T follicular helper cell (primary cell): ENCODE measurements at regions not wholly inside any gene's neighbourhood (a gene's known extent, or its start where the extent isn't known, plus 50 kb on each side); places are given as distances from the start of the nearest gene placed in this dataset.

Source experiments
- DNase-seq: peaks from one replicate; pipeline ENCODE4 v3.0.0-alpha.2; 2020; ENCODE audit warnings: low read depth

GRCh38 chr6:164294047-164294784 lies 879.7 kb downstream of the QKI start:
- DNase-seq, result no peak

- DNase-seq, result no peak
Measured at GRCh38 chr6:164291224-164291623, 876.7 kb downstream of the QKI start.

DNA sequence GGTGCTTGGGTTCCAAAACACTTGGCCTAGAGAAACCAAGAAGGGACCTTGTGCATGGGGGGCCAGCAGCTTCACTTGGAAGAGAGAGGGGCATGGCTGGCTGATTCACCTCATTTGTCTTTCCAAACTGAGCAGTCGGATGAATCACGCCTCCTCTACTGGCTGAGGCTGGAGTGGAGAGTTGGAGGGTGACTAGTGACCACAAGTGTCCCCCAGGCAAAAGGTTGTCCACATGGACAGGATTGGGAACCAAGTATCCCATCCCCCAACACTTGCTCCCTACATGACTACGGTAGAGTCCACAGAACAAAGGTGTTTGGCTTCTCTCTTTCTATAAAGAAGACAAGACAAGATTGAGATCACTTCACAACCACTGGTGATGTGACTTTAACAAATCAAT lies 875.6 kb downstream of the QKI start:
- no peak for DNase-seq

GRCh38 chr6:164286011-164286410 lies 871.5 kb downstream of the QKI start:
- DNase-seq, result no peak

GRCh38 chr6:164283574-164283973 lies 869.1 kb downstream of the QKI start:
- no peak for DNase-seq

- no peak for DNase-seq
Measured at GRCh38 chr6:164276211-164276610, 861.7 kb downstream of the QKI start.

DNA sequence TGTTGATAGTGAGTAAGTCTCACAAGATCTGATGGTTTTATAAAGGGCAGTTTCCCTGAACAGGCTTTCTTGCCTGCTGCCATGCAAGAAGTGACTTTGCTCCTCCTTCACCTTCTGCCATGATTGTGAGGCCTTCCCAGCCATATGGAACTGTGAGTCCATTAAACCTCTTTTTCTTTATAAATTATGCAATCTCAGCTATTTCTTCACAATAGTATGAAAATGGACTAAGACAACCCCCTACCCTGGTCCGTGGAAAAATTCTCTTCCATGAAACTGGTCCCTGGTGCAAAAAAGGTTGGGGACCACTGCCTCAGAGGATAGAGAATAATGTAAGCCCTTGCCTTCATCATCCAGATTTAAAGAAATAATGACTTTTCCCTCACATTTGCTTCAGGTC lies 861.3 kb downstream of the QKI start:
- no peak for DNase-seq

DNA sequence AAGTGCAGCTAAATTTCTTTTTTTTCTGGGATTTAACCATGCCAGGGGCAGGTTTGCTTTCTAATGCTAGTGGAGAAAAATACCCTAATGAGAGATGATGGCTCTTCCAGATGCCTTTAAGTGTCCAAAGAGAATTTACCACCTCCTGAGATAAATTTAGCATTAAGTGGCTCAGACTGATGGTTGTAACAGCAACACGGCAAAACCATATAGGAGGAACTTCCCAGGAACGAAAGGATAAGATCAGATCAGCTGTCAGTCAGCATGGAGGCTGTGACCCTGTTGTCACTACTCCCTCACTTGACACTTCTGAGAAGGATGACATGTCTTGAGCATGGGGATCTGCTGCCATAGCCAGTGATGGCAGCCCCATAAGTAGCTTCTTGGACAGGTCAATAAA lies 860.0 kb downstream of the QKI start:
- no peak for DNase-seq

DNA sequence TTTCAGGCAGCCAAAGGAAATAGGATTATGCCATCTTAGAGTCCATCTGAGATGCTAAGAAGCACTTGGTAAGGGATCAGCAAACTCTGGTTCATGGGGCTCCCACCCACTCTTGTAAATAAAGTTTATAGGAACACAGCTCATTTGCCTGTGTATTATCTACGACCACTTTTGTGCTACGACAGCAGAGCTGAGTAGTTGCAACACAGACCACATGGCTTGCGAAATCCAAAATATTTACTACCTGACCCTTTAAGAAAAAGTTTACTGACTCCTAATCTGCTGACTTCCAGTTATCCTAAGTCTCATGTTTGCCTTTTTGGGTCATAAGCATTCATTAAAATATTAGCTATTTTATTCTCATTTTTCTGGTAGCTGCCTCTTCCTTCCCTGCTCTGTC lies 859.0 kb downstream of the QKI start:
- DNase-seq, result no peak

- no peak for DNase-seq
Measured at GRCh38 chr6:164266851-164267250, 852.3 kb downstream of the QKI start.

DNA sequence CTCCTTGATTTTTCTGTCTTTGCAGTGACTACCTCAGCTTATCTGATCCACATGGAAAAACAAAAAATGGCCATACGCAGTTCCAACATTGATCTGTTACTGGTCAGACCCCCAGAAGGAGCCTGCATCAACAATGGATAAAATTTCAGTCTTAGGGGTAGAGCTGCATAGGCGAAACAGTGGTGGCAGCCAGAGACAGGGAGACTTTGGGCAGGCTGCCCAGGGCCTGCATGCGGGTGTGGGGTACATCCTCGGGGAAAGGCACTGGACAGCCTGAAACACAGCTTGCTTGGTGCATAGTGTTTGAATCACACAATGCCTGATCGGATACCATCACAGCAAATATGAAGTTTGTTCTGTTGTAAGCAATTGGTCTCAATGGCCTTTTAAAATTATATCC lies 847.8 kb downstream of the QKI start:
- no peak for DNase-seq

DNA sequence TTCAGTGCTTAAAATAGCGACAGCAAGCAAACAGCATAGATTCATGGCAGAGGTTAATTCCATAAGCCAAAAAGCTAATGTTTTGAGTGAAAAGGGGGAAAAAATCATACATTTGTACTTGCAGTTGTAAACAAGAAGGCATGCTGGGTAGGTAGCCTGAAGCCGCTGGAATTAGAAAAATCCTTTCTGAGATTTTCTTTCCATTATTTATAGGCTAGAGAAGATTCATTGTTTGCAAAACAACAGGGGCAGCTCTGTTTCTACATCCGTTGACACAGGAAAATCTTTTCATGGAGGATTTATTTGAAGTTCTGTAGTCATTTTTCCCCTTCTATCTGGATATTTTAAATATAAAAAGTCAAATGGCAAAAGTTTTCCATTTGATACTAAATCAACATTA lies 843.9 kb downstream of the QKI start:
- no peak for DNase-seq

DNA sequence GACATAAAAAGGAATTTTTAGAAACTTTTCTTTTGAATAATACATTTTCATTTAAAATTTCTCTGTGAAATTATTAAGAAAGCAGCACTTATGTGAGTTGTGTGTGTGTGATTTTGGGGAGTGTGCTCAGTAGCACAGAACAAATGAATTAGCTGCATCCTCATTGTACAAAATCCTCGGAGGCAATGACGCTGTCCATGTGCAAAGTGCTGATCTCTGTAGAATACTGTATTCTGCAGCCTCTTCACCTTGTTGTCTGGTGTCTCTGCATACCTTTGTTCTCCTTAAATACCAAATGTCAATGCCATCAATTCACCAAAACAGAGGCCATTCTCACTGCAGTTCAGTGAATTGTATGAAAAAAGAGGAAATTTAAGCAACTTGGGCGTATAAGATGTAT lies 838.4 kb downstream of the QKI start:
- DNase-seq, result no peak

- DNase-seq, result no peak
Measured at GRCh38 chr6:164252291-164252690, 837.8 kb downstream of the QKI start.

DNA sequence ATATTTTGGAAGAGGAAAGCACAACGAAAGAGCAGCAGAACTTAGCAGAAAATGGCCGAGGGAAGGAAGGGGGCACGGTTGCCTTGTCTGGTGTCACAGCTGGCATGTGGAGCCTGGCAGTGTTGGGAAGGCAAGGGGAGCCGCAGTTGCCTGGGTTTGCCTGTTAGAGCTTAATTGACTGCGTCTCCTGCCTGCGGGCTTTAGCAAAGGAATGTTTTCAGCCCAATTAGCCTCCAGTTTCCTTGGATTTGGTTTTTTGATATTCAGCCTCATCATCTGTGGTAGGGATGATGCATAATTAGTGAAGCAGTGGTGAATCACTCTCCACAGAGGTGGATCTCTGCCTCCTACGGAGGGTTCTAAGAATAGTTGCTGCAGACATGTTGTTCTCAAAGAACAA lies 832.6 kb downstream of the QKI start:
- DNase-seq, result no peak

GRCh38 chr6:164246082-164246481 lies 831.6 kb downstream of the QKI start:
- DNase-seq, result no peak

- no peak for DNase-seq
Measured at GRCh38 chr6:164243949-164244348, 829.4 kb downstream of the QKI start.

DNA sequence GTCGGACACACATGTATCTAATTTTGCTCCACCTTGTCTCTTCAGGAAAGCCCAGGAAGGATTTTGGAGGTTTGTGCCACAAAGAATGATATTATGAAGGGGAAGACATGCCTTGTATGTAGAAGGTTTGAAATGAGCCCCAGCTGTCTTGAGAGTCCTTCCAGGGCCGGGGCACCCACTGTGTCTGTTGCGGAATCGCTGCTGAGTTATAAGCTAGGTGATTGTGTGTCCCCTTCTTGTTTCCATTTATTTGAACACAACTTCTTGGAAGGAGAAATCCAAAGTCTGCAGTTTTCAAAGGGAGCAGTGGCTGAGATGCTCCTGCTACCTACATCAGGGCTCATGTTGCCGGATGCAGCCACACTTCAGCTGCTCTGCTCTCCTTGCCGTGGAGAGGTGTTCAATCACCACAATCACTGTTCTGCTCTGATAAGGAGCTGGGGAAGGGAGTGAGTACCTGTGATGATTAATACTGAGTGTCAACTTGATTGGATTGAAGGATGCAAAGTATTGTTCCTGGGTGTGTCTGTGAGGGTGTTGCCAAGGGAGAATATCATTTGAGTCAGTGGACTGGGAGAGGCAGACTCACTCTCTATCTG lies 828.6 kb downstream of the QKI start:
- no peak for DNase-seq

GRCh38 chr6:164230804-164231203 lies 816.3 kb downstream of the QKI start:
- DNase-seq, result no peak

GRCh38 chr6:164230259-164230658 lies 815.7 kb downstream of the QKI start:
- no peak for DNase-seq

GRCh38 chr6:164229716-164230115 lies 815.2 kb downstream of the QKI start:
- DNase-seq, result no peak

- DNase-seq, result no peak
Measured at GRCh38 chr6:164227952-164228522, 813.5 kb downstream of the QKI start.

GRCh38 chr6:164216839-164217238 lies 802.3 kb downstream of the QKI start:
- DNase-seq, result no peak

DNA sequence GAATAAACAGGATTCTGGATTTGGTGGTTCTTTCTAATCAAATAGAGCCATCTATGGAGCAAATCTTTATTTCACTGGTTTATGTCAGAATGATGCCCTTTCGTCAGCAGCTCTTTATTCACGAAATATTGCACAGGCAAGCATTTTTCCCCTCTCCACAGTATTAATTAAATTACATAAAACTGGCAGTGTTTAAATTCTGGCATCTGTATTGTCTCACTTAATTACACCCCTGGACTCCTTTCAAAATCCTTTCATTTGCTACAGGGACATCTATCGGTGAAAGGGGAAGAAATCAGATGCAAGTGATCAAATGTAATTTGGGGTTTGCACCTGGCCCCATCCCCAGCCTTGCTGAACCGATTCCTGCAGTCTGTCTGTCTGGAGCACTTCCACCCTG lies 801.9 kb downstream of the QKI start:
- no peak for DNase-seq
